IMR-90 (cell line): ENCODE measurements at regions not wholly inside any gene's neighbourhood (a gene's known extent, or its start where the extent isn't known, plus 50 kb on each side); places are given as distances from the start of the nearest gene placed in this dataset.

Experiments used
- ATAC-seq: fragments of 200-7000 bp; cut with Tn5 transposase; 2 replicates; pipeline ENCODE4 v1.9.1; 2020; ENCODE audit warnings: low read depth, mild to moderate bottlenecking, moderate library complexity
- BruUV-seq: library from RNA; stranded (reverse); fragments of 400-500 nt; replicated peaks from 2 replicates; lab custom pipeline; 2021; lab: Mats Ljungman, UMichigan
- CTCF ChIA-PET: fragments of 300-600 bp; formaldehyde crosslinking; extraction: SDS; loops from one replicate; lab custom pipeline; 2021; ENCODE audit warnings: antibody characterized with exemption; lab: Yijun Ruan, JAX
- POLR2A ChIA-PET: fragments of 300-600 bp; sonication (Branson Sonifier 250); formaldehyde crosslinking; loops from one replicate; lab custom pipeline; 2022; ENCODE audit warnings: antibody characterized with exemption; ENCODE audit not compliant: unreplicated experiment; lab: Charles Lee
- DNase-seq: peaks from one replicate; pipeline ENCODE4 v3.0.0; 2013
- H2AFZ ChIP-seq: replicated peaks from 2 replicates; pipeline ENCODE3; 2013; ENCODE audit warnings: low read length, mild to moderate bottlenecking; ENCODE audit not compliant: poor library complexity
- H2AK5ac ChIP-seq: 2 replicates; pipeline ENCODE4 v1.6.1; 2013; ENCODE audit warnings: low read depth, low read length, inconsistent platforms
- H2AK9ac ChIP-seq: replicated peaks from 2 replicates; pipeline ENCODE3; 2013; ENCODE audit warnings: mild to moderate bottlenecking, low read depth, low read length, moderate library complexity; ENCODE audit not compliant: poor library complexity
- H2BK120ac ChIP-seq: 2 replicates; pipeline ENCODE4 v1.6.1; 2013; ENCODE audit warnings: low read depth, low read length, inconsistent platforms
- H2BK15ac ChIP-seq: 3 replicates; pipeline ENCODE4 v1.6.1; 2013; ENCODE audit warnings: low read depth, low read length, inconsistent platforms
- H2BK20ac ChIP-seq: 2 replicates; pipeline ENCODE4 v1.6.1; 2013; ENCODE audit warnings: low read depth, mild to moderate bottlenecking, inconsistent platforms, low read length, moderate library complexity
- H2BK5ac ChIP-seq: 2 replicates; pipeline ENCODE4 v1.6.1; 2013; ENCODE audit warnings: mild to moderate bottlenecking, low read depth, low read length, inconsistent platforms; ENCODE audit not compliant: poor library complexity, severe bottlenecking
- H3K14ac ChIP-seq: replicated peaks from 2 replicates; pipeline ENCODE4 v1.6.1; 2013; ENCODE audit warnings: low read depth, low read length, inconsistent platforms
- H3K18ac ChIP-seq: 2 replicates; pipeline ENCODE4 v1.6.1; 2013; ENCODE audit warnings: low read depth, low read length, control low read depth
- H3K23ac ChIP-seq: 2 replicates; pipeline ENCODE4 v1.6.1; 2013; ENCODE audit warnings: low read depth, low read length, inconsistent platforms
- H3K27ac ChIP-seq: 2 replicates; pipeline ENCODE4 v1.5.1; 2013; ENCODE audit warnings: mild to moderate bottlenecking, control low read depth, low read length; ENCODE audit not compliant: insufficient read depth
- H3K27me3 ChIP-seq: 2 replicates; pipeline ENCODE4 v1.6.1; 2013; ENCODE audit warnings: low read length; ENCODE audit not compliant: control insufficient read depth, insufficient read depth
- H3K36me3 ChIP-seq: 2 replicates; pipeline ENCODE4 v1.6.1; 2013; ENCODE audit warnings: low read length, mixed read lengths; ENCODE audit not compliant: control insufficient read depth, insufficient read depth
- H3K4ac ChIP-seq: 2 replicates; pipeline ENCODE4 v1.6.1; 2013; ENCODE audit warnings: low read depth, low read length, inconsistent platforms
- H3K4me1 ChIP-seq: 2 replicates; pipeline ENCODE4 v1.6.1; 2013; ENCODE audit warnings: low read length, mixed read lengths; ENCODE audit not compliant: control insufficient read depth, insufficient read depth
- H3K4me2 ChIP-seq: 2 replicates; pipeline ENCODE4 v1.6.1; 2013; ENCODE audit warnings: low read depth, mild to moderate bottlenecking, control low read depth, low read length, moderate library complexity
- H3K4me3 ChIP-seq: 2 replicates; pipeline ENCODE4 v1.5.1; 2013; ENCODE audit warnings: low read depth, mild to moderate bottlenecking, control low read depth, low read length, moderate library complexity; ENCODE audit not compliant: insufficient read depth
- H3K56ac ChIP-seq: 2 replicates; pipeline ENCODE4 v1.6.1; 2013; ENCODE audit warnings: low read length, inconsistent platforms; ENCODE audit not compliant: insufficient read depth; ENCODE audit errors: extremely low read depth
- H3K79me1 ChIP-seq, 2 experiments: 2 replicates each; pipeline ENCODE4 v1.6.1; 2013; ENCODE audit warnings: low read length in 2 of 2, inconsistent platforms in 1 of 2, low read depth in 1 of 2
- H3K9ac ChIP-seq: 2 replicates; pipeline ENCODE4 v1.6.1; 2013; ENCODE audit warnings: low read depth, low read length, control low read depth
- H3K9me1 ChIP-seq: 2 replicates; pipeline ENCODE4 v1.6.1; 2013; ENCODE audit warnings: low read length, inconsistent platforms; ENCODE audit not compliant: insufficient read depth
- H3K9me3 ChIP-seq: 2 replicates; pipeline ENCODE4 v1.6.1; 2013; ENCODE audit warnings: low read length; ENCODE audit not compliant: control insufficient read depth, insufficient read depth
- H4K20me1 ChIP-seq: 2 replicates; pipeline ENCODE4 v1.6.1; 2013; ENCODE audit warnings: low read length, inconsistent platforms; ENCODE audit not compliant: insufficient read depth
- H4K5ac ChIP-seq: 2 replicates; pipeline ENCODE4 v1.6.1; 2013; ENCODE audit warnings: mild to moderate bottlenecking, low read depth, low read length, control low read depth
- H4K8ac ChIP-seq, 2 experiments: 2 replicates each; pipeline ENCODE4 v1.6.1; 2013; ENCODE audit warnings: low read depth in 2 of 2, low read length in 2 of 2, control low read depth in 1 of 2, inconsistent platforms in 1 of 2
- H4K91ac ChIP-seq: 2 replicates; pipeline ENCODE4 v1.6.1; 2013; ENCODE audit warnings: low read depth, low read length, inconsistent platforms; ENCODE audit not compliant: insufficient read depth
- BHLHE40 ChIP-seq: fragments of 150-350 bp; IDR thresholded peaks from 2 replicates; pipeline ENCODE4 v1.6.1; 2016; ENCODE audit warnings: mild to moderate bottlenecking, low read depth, low read length
- CEBPB ChIP-seq: IDR thresholded peaks from 2 replicates; pipeline ENCODE4 v1.6.1; 2012; ENCODE audit warnings: low read depth, low read length, improper control_type of control experiment
- CHD1 ChIP-seq: IDR thresholded peaks from 2 replicates; pipeline ENCODE4 v1.6.1; 2012; ENCODE audit warnings: low read depth, low read length, improper control_type of control experiment
- FOS ChIP-seq: fragments of 150-350 bp; IDR thresholded peaks from 2 replicates; pipeline ENCODE4 v1.6.1; 2016; ENCODE audit warnings: low read depth, low read length
- MAFK ChIP-seq: IDR thresholded peaks from 2 replicates; pipeline ENCODE4 v1.6.1; 2012; ENCODE audit warnings: low read depth, low read length, improper control_type of control experiment
- MAZ ChIP-seq: IDR thresholded peaks from 2 replicates; pipeline ENCODE4 v1.6.1; 2012; ENCODE audit warnings: low read depth, mild to moderate bottlenecking, low read length, improper control_type of control experiment, moderate library complexity, borderline replicate concordance
- MXI1 ChIP-seq: IDR thresholded peaks from 2 replicates; pipeline ENCODE4 v1.6.1; 2012; ENCODE audit warnings: low read depth, mild to moderate bottlenecking, low read length, moderate library complexity, borderline replicate concordance
- NFE2L2 ChIP-seq: fragments of 150-350 bp; IDR thresholded peaks from 2 replicates; pipeline ENCODE4 v1.6.1; 2016; ENCODE audit warnings: low read depth, mild to moderate bottlenecking, low read length
- POLR2A ChIP-seq: IDR thresholded peaks from 2 replicates; pipeline ENCODE4 v1.6.1; 2012; ENCODE audit warnings: mild to moderate bottlenecking, low read depth, low read length
- RAD21 ChIP-seq: IDR thresholded peaks from 2 replicates; pipeline ENCODE4 v1.6.1; 2012; ENCODE audit warnings: low read length, improper control_type of control experiment
- RCOR1 ChIP-seq: IDR thresholded peaks from 2 replicates; pipeline ENCODE4 v1.6.1; 2012; ENCODE audit warnings: mild to moderate bottlenecking, low read length, improper control_type of control experiment; ENCODE audit not compliant: insufficient replicate concordance
- RFX5 ChIP-seq: IDR thresholded peaks from 2 replicates; pipeline ENCODE4 v1.8.0; 2012; ENCODE audit warnings: low read depth, mild to moderate bottlenecking, low read length, moderate library complexity
- SMC3 ChIP-seq: fragments of 150-350 bp; IDR thresholded peaks from 2 replicates; pipeline ENCODE4 v1.6.1; 2016; ENCODE audit warnings: low read depth, mild to moderate bottlenecking, antibody characterized with exemption, low read length, moderate library complexity
- dilution Hi-C: fragments of 300-500 bp; cut with HindIII; formaldehyde crosslinking; loops from one replicate; pipeline ENCODE4 v1.14.3; 2018; ENCODE audit warnings: low sequenced_read_pairs; ENCODE audit not compliant: unreplicated experiment
- in situ Hi-C: fragments of 300-500 bp; cut with MboI; formaldehyde crosslinking; loops from 3 replicates; pipeline ENCODE4 v1.14.3; 2019; ENCODE audit warnings: low sequenced_read_pairs, inconsistent platforms, mixed read lengths
- intact Hi-C: fragments of 100-400 bp; cut with micrococcal nuclease; formaldehyde crosslinking; loops from 2 replicates; pipeline ENCODE4 v1.10.0; 2022
- TF ChIP-seq, protein P1 (sequence below): fragments of 150-350 bp; IDR thresholded peaks from 2 replicates; pipeline ENCODE4 v1.6.1; 2017; ENCODE audit warnings: mild to moderate bottlenecking, antibody characterized with exemption, low read length, low read depth
- TF ChIP-seq, protein P2 (sequence below): fragments of 150-350 bp; IDR thresholded peaks from 2 replicates; pipeline ENCODE4 v1.6.1; 2016; ENCODE audit warnings: low read depth, mild to moderate bottlenecking, low read length, moderate library complexity, borderline replicate concordance
- TF ChIP-seq, protein P3 (sequence below): conservative IDR thresholded peaks from 2 replicates; pipeline ENCODE4 v1.5.1; 2012; ENCODE audit warnings: mild to moderate bottlenecking, low read depth, low read length, improper control_type of control experiment

DNA sequence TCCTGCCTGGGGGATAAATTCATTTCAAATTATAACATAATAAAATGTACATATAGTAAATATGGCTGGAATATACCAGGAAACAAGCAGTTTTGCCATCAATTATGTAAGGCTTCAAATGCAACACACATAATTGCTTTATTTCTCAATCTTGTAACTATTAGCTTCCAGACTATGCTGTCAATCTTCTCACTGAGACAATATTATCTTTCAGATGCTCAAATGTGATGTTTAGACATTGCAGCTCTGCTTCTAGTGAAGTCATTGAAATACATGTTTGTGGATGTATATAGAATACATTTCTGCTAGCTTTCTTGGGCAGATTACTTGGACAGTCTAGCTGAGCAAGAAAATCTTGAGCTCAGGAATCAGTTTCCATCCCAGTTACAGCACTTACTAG, 454.4 kb downstream of the TDRD3 start:
- no peak overlapping the region for H4K5ac ChIP-seq
- no peak overlapping the region for H2BK15ac ChIP-seq
- no peaks in the 10 kb centered on the region for H3K27me3 ChIP-seq
- in situ Hi-C loops (no loop called here), dilution Hi-C loops (no loop called here), intact Hi-C loops (no loop called here)
- H3K18ac ChIP-seq = no peak overlapping the region
- H3K9me1 ChIP-seq = no peaks in the 10 kb centered on the region
- H3K9ac ChIP-seq = no peak overlapping the region
- no peak overlapping the region for H4K8ac ChIP-seq
- no TSS peak for BruUV-seq
- peaks cover 3% of the 10 kb centered on the region; the same call in 1 of the 2 replicates for H3K9me3 ChIP-seq
- ATAC-seq (no peak), DNase-seq (no peak)
- H3K23ac ChIP-seq = no peak overlapping the region
- no peak overlapping the region for H2BK120ac ChIP-seq
- H2BK5ac ChIP-seq = no peak overlapping the region
- no peak overlapping the region for H3K56ac ChIP-seq
- no peak overlapping the region for H3K4me3 ChIP-seq
- no peak overlapping the region for H2AK9ac ChIP-seq
- no peaks in the 10 kb centered on the region for H3K79me1 ChIP-seq
- H2AK5ac ChIP-seq = no peak overlapping the region
- H2AFZ ChIP-seq = no peak overlapping the region
- H4K20me1 ChIP-seq = no peaks in the 10 kb centered on the region
- TF ChIP-seq, protein P1, sequence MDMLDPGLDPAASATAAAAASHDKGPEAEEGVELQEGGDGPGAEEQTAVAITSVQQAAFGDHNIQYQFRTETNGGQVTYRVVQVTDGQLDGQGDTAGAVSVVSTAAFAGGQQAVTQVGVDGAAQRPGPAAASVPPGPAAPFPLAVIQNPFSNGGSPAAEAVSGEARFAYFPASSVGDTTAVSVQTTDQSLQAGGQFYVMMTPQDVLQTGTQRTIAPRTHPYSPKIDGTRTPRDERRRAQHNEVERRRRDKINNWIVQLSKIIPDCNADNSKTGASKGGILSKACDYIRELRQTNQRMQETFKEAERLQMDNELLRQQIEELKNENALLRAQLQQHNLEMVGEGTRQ = no peak
- no peak for TF ChIP-seq RCOR1
- TF ChIP-seq, protein P2, sequence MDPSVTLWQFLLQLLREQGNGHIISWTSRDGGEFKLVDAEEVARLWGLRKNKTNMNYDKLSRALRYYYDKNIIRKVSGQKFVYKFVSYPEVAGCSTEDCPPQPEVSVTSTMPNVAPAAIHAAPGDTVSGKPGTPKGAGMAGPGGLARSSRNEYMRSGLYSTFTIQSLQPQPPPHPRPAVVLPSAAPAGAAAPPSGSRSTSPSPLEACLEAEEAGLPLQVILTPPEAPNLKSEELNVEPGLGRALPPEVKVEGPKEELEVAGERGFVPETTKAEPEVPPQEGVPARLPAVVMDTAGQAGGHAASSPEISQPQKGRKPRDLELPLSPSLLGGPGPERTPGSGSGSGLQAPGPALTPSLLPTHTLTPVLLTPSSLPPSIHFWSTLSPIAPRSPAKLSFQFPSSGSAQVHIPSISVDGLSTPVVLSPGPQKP = no peak
- no peak for TF ChIP-seq MAFK
- no peak for TF ChIP-seq SMC3
- TF ChIP-seq RAD21 = no peak
- no peak for TF ChIP-seq BHLHE40
- no peak for TF ChIP-seq CHD1
- TF ChIP-seq MXI1 = no peak
- TF ChIP-seq MAZ = no peak
- no peak for TF ChIP-seq NFE2L2
- no peak for TF ChIP-seq RFX5
- TF ChIP-seq, protein P3, sequence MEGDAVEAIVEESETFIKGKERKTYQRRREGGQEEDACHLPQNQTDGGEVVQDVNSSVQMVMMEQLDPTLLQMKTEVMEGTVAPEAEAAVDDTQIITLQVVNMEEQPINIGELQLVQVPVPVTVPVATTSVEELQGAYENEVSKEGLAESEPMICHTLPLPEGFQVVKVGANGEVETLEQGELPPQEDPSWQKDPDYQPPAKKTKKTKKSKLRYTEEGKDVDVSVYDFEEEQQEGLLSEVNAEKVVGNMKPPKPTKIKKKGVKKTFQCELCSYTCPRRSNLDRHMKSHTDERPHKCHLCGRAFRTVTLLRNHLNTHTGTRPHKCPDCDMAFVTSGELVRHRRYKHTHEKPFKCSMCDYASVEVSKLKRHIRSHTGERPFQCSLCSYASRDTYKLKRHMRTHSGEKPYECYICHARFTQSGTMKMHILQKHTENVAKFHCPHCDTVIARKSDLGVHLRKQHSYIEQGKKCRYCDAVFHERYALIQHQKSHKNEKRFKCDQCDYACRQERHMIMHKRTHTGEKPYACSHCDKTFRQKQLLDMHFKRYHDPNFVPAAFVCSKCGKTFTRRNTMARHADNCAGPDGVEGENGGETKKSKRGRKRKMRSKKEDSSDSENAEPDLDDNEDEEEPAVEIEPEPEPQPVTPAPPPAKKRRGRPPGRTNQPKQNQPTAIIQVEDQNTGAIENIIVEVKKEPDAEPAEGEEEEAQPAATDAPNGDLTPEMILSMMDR = no peak
- no peak for TF ChIP-seq FOS
- no peak for TF ChIP-seq POLR2A
- no peak for TF ChIP-seq CEBPB
- no peak overlapping the region for H3K27ac ChIP-seq
- H2BK20ac ChIP-seq = no peak overlapping the region
- H3K4me2 ChIP-seq = no peak overlapping the region
- ChIA-PET CTCF (no interaction called here), POLR2A (no interaction called here)
- H3K14ac ChIP-seq = no peak overlapping the region
- no peaks in the 10 kb centered on the region for H3K36me3 ChIP-seq
- no peak overlapping the region for H4K91ac ChIP-seq
- H3K4me1 ChIP-seq = no peaks in the 10 kb centered on the region
- no peak overlapping the region for H3K4ac ChIP-seq
